Pulmonary artery endothelial cell (primary cell): ENCODE measurements at regions not wholly inside any gene's neighbourhood (a gene's known extent, or its start where the extent isn't known, plus 50 kb on each side); places are given as distances from the start of the nearest gene placed in this dataset.

Experiments
- DNase-seq: peaks from one replicate; pipeline ENCODE4 v3.0.0-alpha.2; 2011; ENCODE audit warnings: low read depth, low spot score

- no peak for DNase-seq
Measured at GRCh38 chr20:22846863-22847262, 188.2 kb upstream of the SSTR4 start.

DNA sequence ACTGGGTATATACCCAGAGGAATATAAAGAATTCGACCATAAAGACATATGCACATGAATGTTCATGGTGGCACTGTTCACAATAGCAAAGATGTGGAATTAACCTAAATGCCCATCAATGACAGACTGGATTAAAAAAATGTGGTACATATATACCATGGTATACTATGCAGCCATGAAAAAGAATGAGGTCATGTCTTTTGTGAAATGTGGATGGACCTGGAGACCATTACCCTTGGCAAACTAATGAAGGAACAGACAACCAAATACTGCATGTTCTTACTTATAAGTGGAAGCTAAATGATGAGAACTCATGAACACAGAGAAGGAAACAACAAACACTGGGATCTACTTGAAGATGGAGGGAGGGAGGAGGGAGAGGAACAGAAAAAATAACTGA lies 186.7 kb upstream of the SSTR4 start:
- DNase-seq: no peak

GRCh38 chr20:22851679-22852346 lies 183.3 kb upstream of the SSTR4 start:
- peak; percentile 20 for DNase-seq

GRCh38 chr20:22861231-22861980 lies 173.7 kb upstream of the SSTR4 start:
- DNase-seq: peak; percentile 15

- DNase-seq: peak; percentile 33
Measured at GRCh38 chr20:22861990-22862389, 173.1 kb upstream of the SSTR4 start.

DNA sequence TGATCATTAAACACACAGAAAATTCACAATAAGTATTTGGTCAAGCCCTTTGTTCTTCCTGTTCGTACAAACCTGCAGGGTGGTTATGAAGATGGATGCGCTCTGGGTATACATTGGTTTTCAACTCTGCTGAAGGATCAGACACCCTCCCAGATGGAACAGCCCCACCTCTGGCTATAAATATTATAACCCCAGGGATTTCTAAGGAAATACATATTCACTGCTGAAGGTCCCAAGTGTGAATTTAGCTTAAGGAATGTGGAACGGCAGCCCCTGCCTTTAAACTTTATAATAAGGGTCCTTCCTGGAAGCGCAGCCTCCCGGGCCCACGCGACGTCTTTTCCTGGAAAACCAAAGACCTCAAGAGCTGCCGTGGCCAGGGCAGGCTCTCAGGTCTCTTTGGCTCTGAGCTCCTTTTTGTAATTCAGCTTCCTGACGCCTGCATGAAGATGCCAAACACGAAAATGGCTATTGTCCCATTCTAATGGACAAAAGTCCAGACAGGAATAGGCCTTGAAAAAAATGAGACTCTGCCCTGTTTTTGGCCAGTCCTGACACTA lies 172.4 kb upstream of the SSTR4 start:
- DNase-seq: no peak

GRCh38 chr20:22863826-22864225 lies 171.3 kb upstream of the SSTR4 start:
- DNase-seq: no peak

DNA sequence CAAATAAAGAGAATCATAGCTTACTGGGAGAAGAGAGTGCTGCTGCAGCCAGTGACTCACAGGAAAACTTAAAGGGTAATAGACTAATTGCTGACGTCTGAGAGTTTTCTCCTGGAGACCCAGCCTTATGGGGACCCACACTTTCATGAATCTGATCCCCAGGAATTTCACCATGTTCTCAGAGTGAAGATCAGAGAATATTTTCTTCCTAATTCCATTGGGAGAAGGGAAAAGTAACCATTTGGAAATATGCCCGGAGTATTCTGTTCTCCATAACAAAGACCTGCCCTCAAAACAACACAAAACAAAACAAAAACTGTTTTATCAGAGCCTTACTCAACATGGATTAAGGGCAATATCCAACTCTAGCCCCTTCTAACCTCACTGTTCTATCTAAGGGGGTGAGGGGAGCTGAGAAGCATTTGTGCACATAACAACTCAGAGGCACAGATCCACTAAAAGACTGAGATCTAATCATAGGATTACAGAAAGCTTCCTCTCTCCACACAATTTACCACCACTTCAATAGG lies 168.2 kb upstream of the SSTR4 start:
- DNase-seq: no peak

DNA sequence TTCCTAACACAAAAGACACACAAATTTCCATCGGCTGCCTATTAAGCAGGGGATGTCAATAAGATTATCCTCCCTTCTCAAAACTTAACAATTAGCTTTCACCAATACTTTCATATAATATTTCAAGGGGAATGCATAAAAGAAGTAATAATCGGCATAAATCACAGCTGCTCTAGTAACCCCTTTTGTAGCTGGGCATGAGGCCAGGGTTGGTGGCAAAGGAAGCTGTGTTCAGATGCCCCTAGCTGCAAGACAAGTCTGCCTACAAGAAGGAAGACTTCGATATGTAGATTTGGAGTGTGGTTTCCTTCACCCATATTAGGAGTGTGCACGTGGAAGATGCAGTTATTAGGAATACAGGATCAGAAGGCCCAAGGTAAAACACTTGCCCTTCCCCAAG lies 156.9 kb upstream of the SSTR4 start:
- DNase-seq: no peak

DNA sequence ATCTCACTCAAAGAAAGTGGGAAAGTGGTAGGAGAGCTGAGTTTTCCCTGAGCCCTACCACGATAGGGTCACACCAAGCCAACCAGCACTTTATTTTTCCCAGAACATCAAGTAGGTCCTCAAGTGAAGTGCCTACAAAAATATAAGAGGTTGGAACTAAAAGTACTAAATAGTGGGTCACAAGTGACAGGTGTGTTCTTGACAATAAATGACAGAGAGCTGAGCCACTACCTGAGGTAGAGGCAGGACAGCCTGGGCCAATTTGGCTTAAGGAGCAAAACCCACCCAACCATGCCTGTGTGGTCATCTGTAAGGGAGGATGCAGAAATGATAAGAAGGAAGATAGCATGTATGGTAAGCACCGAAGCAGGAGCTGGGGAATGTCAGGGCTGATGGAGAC lies 154.8 kb upstream of the SSTR4 start:
- DNase-seq: no peak

DNA sequence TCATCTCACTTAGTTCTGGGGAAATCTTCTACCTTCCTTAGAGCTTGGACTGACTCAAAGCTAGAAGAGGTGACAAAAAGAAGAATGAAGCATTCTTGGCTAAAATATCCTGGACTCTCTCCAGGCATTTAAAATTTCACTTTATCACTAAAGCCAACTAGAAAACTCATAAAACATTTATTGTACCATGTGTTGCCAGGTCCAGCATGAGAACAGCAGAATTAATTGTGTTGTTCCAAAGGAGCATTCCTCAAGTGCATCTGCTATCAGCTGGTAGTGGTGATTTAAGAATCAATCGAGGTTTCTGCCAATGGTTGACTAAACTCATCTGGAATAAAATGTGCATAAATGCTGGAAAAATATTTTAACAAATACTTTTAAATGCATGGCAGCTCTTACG lies 147.3 kb upstream of the SSTR4 start:
- DNase-seq: no peak

- no peak for DNase-seq
Measured at GRCh38 chr20:22890594-22891300, 144.4 kb upstream of the SSTR4 start.

- no peak for DNase-seq
Measured at GRCh38 chr20:22901164-22901563, 133.9 kb upstream of the SSTR4 start.

- DNase-seq: no peak
Measured at GRCh38 chr20:22901921-22902320, 133.2 kb upstream of the SSTR4 start.

- no peak for DNase-seq
Measured at GRCh38 chr20:22904386-22904785, 130.7 kb upstream of the SSTR4 start.

DNA sequence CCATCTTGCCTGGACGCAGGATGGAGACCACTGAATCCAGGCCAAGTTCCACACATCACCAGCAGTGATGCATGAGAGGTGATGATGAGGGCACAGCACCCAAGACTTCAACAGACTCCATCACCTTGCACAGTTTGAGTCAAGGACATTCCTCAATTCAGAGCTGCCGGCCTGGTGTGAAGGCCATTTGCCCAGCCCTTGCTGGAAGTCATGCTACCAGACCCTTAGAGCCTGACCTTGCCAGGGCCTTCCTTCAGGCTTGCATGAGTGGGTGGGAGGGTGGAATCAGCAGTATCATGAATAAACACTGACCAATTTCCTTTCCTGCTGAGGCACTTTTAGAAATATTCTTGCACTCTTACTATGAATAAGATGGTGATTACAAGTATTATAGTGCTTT lies 130.2 kb upstream of the SSTR4 start:
- no peak for DNase-seq

DNA sequence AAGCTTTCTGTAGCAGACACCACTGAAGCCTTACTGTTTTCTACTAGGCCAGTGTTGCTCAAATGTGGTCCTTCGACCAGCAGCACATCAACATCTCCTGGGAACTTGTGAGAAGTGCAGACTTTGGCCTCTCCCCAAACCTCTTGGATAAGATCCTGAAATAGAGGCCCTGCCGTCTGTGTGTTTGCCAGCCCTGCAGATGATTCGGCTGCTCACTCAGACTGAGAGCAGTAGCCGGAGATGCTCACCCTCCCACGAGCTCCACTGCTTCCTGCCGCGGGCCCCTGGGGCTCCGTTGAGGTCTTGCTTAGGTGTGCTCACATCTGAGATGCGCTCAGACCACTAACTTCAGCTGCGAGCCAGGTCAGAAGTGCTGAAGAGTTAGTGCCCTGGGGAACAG lies 129.5 kb upstream of the SSTR4 start:
- DNase-seq: no peak

GRCh38 chr20:22908437-22908836 lies 126.7 kb upstream of the SSTR4 start:
- no peak for DNase-seq

DNA sequence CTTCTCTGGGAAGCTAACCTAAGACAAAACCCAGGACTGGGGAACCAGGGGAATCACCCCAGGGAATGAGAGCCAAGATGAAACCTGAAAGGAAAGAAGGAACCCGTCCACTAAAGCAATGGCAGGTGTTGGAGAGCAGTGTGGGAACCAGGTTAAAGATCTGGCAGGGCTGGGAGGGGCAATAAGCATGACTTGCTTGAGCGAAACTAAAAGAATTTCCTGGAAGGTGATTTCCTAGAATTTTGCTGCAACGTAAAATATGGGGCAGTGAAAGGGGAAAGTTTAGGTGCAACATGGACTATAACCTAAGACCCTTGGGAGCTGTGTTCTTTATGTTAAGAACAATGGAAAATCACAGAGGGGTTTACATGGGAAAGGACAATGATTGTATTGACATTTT lies 126.2 kb upstream of the SSTR4 start:
- DNase-seq: no peak

DNA sequence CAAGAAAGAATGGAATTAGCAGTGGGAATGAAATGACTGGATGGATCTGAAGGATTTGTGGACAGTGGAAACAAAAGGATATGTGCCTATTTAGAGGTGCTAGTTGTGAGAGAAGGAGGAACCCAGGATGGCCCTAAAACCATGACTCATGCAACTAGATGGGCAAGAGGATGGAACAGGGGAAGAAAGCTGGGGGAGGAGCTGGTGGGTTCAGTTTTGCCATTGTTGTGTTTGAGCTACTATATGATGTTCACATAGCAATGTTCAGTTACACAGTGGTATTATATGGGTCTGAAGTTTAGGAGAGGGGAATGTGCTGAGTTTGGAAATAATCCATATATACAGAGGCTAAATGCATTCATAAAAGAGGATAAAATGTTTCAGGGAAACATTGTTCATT lies 125.7 kb upstream of the SSTR4 start:
- DNase-seq: no peak

- no peak for DNase-seq
Measured at GRCh38 chr20:22910287-22910852, 124.7 kb upstream of the SSTR4 start.

GRCh38 chr20:22914291-22914690 lies 120.8 kb upstream of the SSTR4 start:
- DNase-seq: no peak
